Liver (tissue), 8 donors: ENCODE measurements at regions not wholly inside any gene's neighbourhood (a gene's known extent, or its start where the extent isn't known, plus 50 kb on each side); places are given as distances from the start of the nearest gene placed in this dataset.

Experiments
- DNase-seq: peaks from one replicate; pipeline ENCODE4 v3.0.0-alpha.2; 2017; ENCODE audit warnings: low spot score
- H3K27ac ChIP-seq, 2 donors: one replicate each; pipeline ENCODE4 v1.7.0; 2013; ENCODE audit warnings: inconsistent platforms in 2 of 2, low read length in 2 of 2, control low read depth in 1 of 2, low read depth in 1 of 2, mild to moderate bottlenecking in 1 of 2
- H3K27me3 ChIP-seq, 4 donors: one replicate each; pipeline versions ENCODE4 v1.6.1 to v1.7.0; 2013; ENCODE audit warnings: low read length in 3 of 4, inconsistent platforms in 1 of 4, mild to moderate bottlenecking in 1 of 4, moderate library complexity in 1 of 4; ENCODE audit not compliant: control insufficient read depth in 4 of 4, insufficient read depth in 4 of 4
- H3K36me3 ChIP-seq, 4 donors: one replicate each; pipeline versions ENCODE4 v1.6.1 to v1.7.0; 2013; ENCODE audit warnings: low read length in 3 of 4, mild to moderate bottlenecking in 3 of 4, low read depth in 1 of 4, moderate library complexity in 1 of 4; ENCODE audit not compliant: control insufficient read depth in 4 of 4, insufficient read depth in 3 of 4
- H3K4me1 ChIP-seq, 4 donors: one replicate each; pipeline versions ENCODE4 v1.6.1 to v1.7.0; 2013; ENCODE audit warnings: low read length in 3 of 4, mild to moderate bottlenecking in 3 of 4, moderate library complexity in 1 of 4; ENCODE audit not compliant: control insufficient read depth in 4 of 4, insufficient read depth in 4 of 4
- H3K4me3 ChIP-seq, 3 donors: one replicate each; pipeline versions ENCODE4 v1.6.1 to v1.7.0; 2013; ENCODE audit warnings: low read length in 3 of 3, control low read depth in 1 of 3, low read depth in 1 of 3, mild to moderate bottlenecking in 1 of 3
- H3K9ac ChIP-seq, 2 donors: one replicate each; pipeline ENCODE4 v1.7.0; 2013; ENCODE audit warnings: low read length in 2 of 2, mild to moderate bottlenecking in 2 of 2, moderate library complexity in 2 of 2, control low read depth in 1 of 2, low read depth in 1 of 2
- H3K9me3 ChIP-seq, 4 donors: one replicate each; pipeline versions ENCODE4 v1.6.1 to v1.7.0; 2013; ENCODE audit warnings: low read length in 3 of 4; ENCODE audit not compliant: control insufficient read depth in 4 of 4
- ATF3 ChIP-seq: IDR thresholded peaks from 2 replicates; pipeline ENCODE4 v1.6.1; 2016; ENCODE audit warnings: antibody characterized with exemption
- EGR1 ChIP-seq, 2 donors: IDR thresholded peaks; 2 replicates each; pipeline ENCODE4 v1.6.1; 2016 to 2018; ENCODE audit warnings: antibody characterized with exemption in 2 of 2, low read depth in 2 of 2
- FOXA1 ChIP-seq: IDR thresholded peaks from 2 replicates; pipeline ENCODE4 v1.6.1; 2016; ENCODE audit warnings: antibody characterized with exemption
- FOXA2 ChIP-seq: IDR thresholded peaks from 2 replicates; pipeline ENCODE4 v1.6.1; 2016; ENCODE audit warnings: antibody characterized with exemption
- GABPA ChIP-seq, 2 donors: IDR thresholded peaks in 1 of 2; conservative IDR thresholded peaks in 1 of 2; 2 replicates each; pipeline ENCODE4 v1.6.1; 2016; ENCODE audit warnings: antibody characterized with exemption in 2 of 2, mild to moderate bottlenecking in 1 of 2, moderate library complexity in 1 of 2
- HNF4A ChIP-seq, 2 donors: conservative IDR thresholded peaks; 2 replicates each; pipeline ENCODE4 v1.6.1; 2016; ENCODE audit warnings: antibody characterized with exemption in 2 of 2, mild to moderate bottlenecking in 2 of 2
- HNF4G ChIP-seq: IDR thresholded peaks from 2 replicates; pipeline ENCODE4 v1.6.1; 2016; ENCODE audit warnings: antibody characterized with exemption
- JUND ChIP-seq, 2 donors: IDR thresholded peaks; 2 replicates each; pipeline ENCODE4 v1.6.1; 2016; ENCODE audit warnings: antibody characterized with exemption in 2 of 2
- MAX ChIP-seq: IDR thresholded peaks from 2 replicates; pipeline ENCODE4 v1.6.1; 2016; ENCODE audit warnings: antibody characterized with exemption
- NR2F2 ChIP-seq: IDR thresholded peaks from 2 replicates; pipeline ENCODE4 v1.6.1; 2016; ENCODE audit warnings: antibody characterized with exemption
- RAD21 ChIP-seq, 2 donors: IDR thresholded peaks; 2 replicates each; pipeline ENCODE4 v1.6.1; 2016; ENCODE audit warnings: antibody characterized with exemption in 2 of 2, mild to moderate bottlenecking in 2 of 2
- REST ChIP-seq: IDR thresholded peaks from 2 replicates; pipeline ENCODE4 v1.6.1; 2016; ENCODE audit warnings: antibody characterized with exemption, mild to moderate bottlenecking
- RXRA ChIP-seq, 2 donors: IDR thresholded peaks; 2 replicates each; pipeline ENCODE4 v1.6.1; 2017 to 2018; ENCODE audit warnings: antibody characterized with exemption in 2 of 2, mild to moderate bottlenecking in 1 of 2
- SP1 ChIP-seq: IDR thresholded peaks from 2 replicates; pipeline ENCODE4 v1.6.1; 2018; ENCODE audit warnings: antibody characterized with exemption, mild to moderate bottlenecking
- TAF1 ChIP-seq: conservative IDR thresholded peaks from 2 replicates; pipeline ENCODE4 v1.6.1; 2016; ENCODE audit warnings: antibody characterized with exemption, mild to moderate bottlenecking
- YY1 ChIP-seq: IDR thresholded peaks from 2 replicates; pipeline ENCODE4 v1.6.1; 2016; ENCODE audit warnings: antibody characterized with exemption, mild to moderate bottlenecking
- ZBTB33 ChIP-seq: IDR thresholded peaks from 2 replicates; pipeline ENCODE4 v1.6.1; 2016; ENCODE audit warnings: antibody characterized with exemption
- WGBS: extraction: QIAGEN DNeasy Blood & Tissue Kit; methylation state at CpG from one replicate; pipeline ENCODE4 v1.1.7; 2013; 5-methylcytosine and 5-hydroxymethylcytosine counted together
- TF ChIP-seq, protein P1 (sequence below): fragments of 150-350 bp; IDR thresholded peaks from 2 replicates; pipeline ENCODE4 v1.5.1; 2017; ENCODE audit warnings: improper control_type of control experiment, low read depth, low read length; ENCODE audit not compliant: missing input control
- donor health status: healthy.
- donor health status: healthy.
- donor health status: healthy.
- donor health status: healthy.
- donor health status: healthy.

GRCh38 chr20:24778585-24779031, 170.5 kb upstream of the CST7 start:
- H3K4me1 ChIP-seq = no peaks in the 10 kb centered on the region
- H3K9ac ChIP-seq = no peak overlapping the region
- H3K27ac ChIP-seq = no peak overlapping the region
- peaks cover 0 to 9% (median 0%) of the 10 kb centered on the region in 4 donors for H3K9me3 ChIP-seq
- DNase-seq = no peak
- no peaks in the 10 kb centered on the region for H3K36me3 ChIP-seq
- 76% methylated on average over 14 of the region's 14 CpGs for WGBS
- TF ChIP-seq YY1 (no peak), REST (no peak), JUND (IDR thresholded peaks at IDR 0.05) (no peak), HNF4A (conservative IDR thresholded peaks at IDR 0.05) (no peak), EGR1 (IDR thresholded peaks at IDR 0.05; ENCODE audit: low read depth in 2 of 2) (no peak), RAD21 (IDR thresholded peaks at IDR 0.05) (no peak), RXRA (IDR thresholded peaks at IDR 0.05) (no peak), HNF4G (no peak), TAF1 (no peak), ZBTB33 (no peak), GABPA (IDR thresholded peaks at IDR 0.05 in 1 of 2, conservative IDR thresholded peaks at IDR 0.05 in 1 of 2) (no peak), MAX (no peak), SP1 (no peak), NR2F2 (no peak), FOXA2 (no peak), FOXA1 (no peak), ATF3 (no peak)
- TF ChIP-seq, protein P1, sequence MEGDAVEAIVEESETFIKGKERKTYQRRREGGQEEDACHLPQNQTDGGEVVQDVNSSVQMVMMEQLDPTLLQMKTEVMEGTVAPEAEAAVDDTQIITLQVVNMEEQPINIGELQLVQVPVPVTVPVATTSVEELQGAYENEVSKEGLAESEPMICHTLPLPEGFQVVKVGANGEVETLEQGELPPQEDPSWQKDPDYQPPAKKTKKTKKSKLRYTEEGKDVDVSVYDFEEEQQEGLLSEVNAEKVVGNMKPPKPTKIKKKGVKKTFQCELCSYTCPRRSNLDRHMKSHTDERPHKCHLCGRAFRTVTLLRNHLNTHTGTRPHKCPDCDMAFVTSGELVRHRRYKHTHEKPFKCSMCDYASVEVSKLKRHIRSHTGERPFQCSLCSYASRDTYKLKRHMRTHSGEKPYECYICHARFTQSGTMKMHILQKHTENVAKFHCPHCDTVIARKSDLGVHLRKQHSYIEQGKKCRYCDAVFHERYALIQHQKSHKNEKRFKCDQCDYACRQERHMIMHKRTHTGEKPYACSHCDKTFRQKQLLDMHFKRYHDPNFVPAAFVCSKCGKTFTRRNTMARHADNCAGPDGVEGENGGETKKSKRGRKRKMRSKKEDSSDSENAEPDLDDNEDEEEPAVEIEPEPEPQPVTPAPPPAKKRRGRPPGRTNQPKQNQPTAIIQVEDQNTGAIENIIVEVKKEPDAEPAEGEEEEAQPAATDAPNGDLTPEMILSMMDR = no peak
- H3K4me3 ChIP-seq = no peak overlapping the region
- no peaks in the 10 kb centered on the region for H3K27me3 ChIP-seq

- H3K9me3 ChIP-seq = peaks cover 0 to 9% (median 0%) of the 10 kb centered on the region in 4 donors
- no peak for TF ChIP-seq NR2F2
- no peak for TF ChIP-seq GABPA (IDR thresholded peaks at IDR 0.05 in 1 of 2, conservative IDR thresholded peaks at IDR 0.05 in 1 of 2)
- no peak overlapping the region for H3K9ac ChIP-seq
- no peak overlapping the region for H3K4me3 ChIP-seq
- no peak overlapping the region for H3K27ac ChIP-seq
- H3K27me3 ChIP-seq = no peaks in the 10 kb centered on the region
- no peaks in the 10 kb centered on the region for H3K4me1 ChIP-seq
- H3K36me3 ChIP-seq = no peaks in the 10 kb centered on the region
- 57% methylated on average over 6 of the region's 6 CpGs for WGBS
- DNase-seq = no peak
These were observed 169.9 kb upstream of the CST7 start for GRCh38 chr20:24779131-24779530.
